MM.1S (cell line): ENCODE measurements at regions not wholly inside any gene's neighbourhood (a gene's known extent, or its start where the extent isn't known, plus 50 kb on each side); places are given as distances from the start of the nearest gene placed in this dataset.

Source experiments
- DNase-seq: peaks from one replicate; pipeline ENCODE4 v3.0.0-alpha.2; 2015
- H2AFZ ChIP-seq: fragments of 300-600 bp; sonication (generic); 2 replicates; pipeline ENCODE4 v1.6.0; 2016; ENCODE audit warnings: antibody characterized with exemption, low read length
- H3F3A ChIP-seq: fragments of 300-600 bp; sonication (generic); 2 replicates; pipeline ENCODE4 v1.6.1; 2016; ENCODE audit warnings: mild to moderate bottlenecking, antibody characterized with exemption, low read length, moderate library complexity, mixed read lengths; ENCODE audit not compliant: insufficient read depth
- H3K27ac ChIP-seq: fragments of 300-600 bp; sonication (generic); 2 replicates; pipeline ENCODE4 v1.5.1; 2016; ENCODE audit warnings: mild to moderate bottlenecking, low read length
- H3K27me3 ChIP-seq: fragments of 300-600 bp; sonication (generic); replicated peaks from 2 replicates; pipeline ENCODE4 v1.6.0; 2016; ENCODE audit warnings: low read length; ENCODE audit not compliant: insufficient read depth
- H3K36me3 ChIP-seq: fragments of 300-600 bp; sonication (generic); replicated peaks from 2 replicates; pipeline ENCODE4 v1.6.1; 2016; ENCODE audit warnings: mild to moderate bottlenecking, low read length, mixed read lengths; ENCODE audit not compliant: insufficient read depth
- H3K4me1 ChIP-seq: fragments of 300-600 bp; sonication (generic); 2 replicates; pipeline ENCODE4 v1.6.1; 2016; ENCODE audit warnings: low read length, mixed read lengths
- H3K4me2 ChIP-seq: fragments of 300-600 bp; sonication (generic); 2 replicates; pipeline ENCODE4 v1.6.0; 2016; ENCODE audit warnings: low read depth, low read length
- H3K4me3 ChIP-seq: fragments of 300-600 bp; sonication (generic); 2 replicates; pipeline ENCODE4 v1.5.1; 2016; ENCODE audit warnings: low read length, mixed read lengths
- H3K79me2 ChIP-seq: fragments of 300-600 bp; sonication (generic); 2 replicates; pipeline ENCODE4 v1.6.1; 2016; ENCODE audit warnings: mixed run types, low read length, mixed read lengths
- H3K9ac ChIP-seq: fragments of 300-600 bp; sonication (generic); 2 replicates; pipeline ENCODE4 v1.6.1; 2016; ENCODE audit warnings: low read length, mixed read lengths
- H3K9me2 ChIP-seq: fragments of 300-600 bp; sonication (generic); replicated peaks from 2 replicates; pipeline ENCODE4 v1.6.1; 2016; ENCODE audit warnings: mild to moderate bottlenecking, low read length, mixed read lengths; ENCODE audit not compliant: insufficient read depth
- H3K9me3 ChIP-seq: fragments of 300-600 bp; sonication (generic); replicated peaks from 2 replicates; pipeline ENCODE4 v1.6.1; 2016; ENCODE audit warnings: mild to moderate bottlenecking, low read length, mixed read lengths; ENCODE audit not compliant: insufficient read depth
- H4K20me1 ChIP-seq: fragments of 300-600 bp; sonication (generic); 2 replicates; pipeline ENCODE4 v1.6.1; 2016; ENCODE audit warnings: mild to moderate bottlenecking, low read length, moderate library complexity, mixed read lengths; ENCODE audit not compliant: insufficient read depth
- CTCF ChIP-seq: fragments of 300-600 bp; sonication (generic); IDR thresholded peaks from 2 replicates; pipeline ENCODE4 v1.5.1; 2016; ENCODE audit warnings: antibody characterized with exemption, low read length, mixed read lengths
- EZH2 ChIP-seq: fragments of 300-600 bp; sonication (generic); optimal IDR thresholded peaks from 2 replicates; pipeline ENCODE3; 2017; ENCODE audit warnings: low read depth, mild to moderate bottlenecking, antibody characterized with exemption, low read length, mixed read lengths
- EZH2phosphoT487 ChIP-seq: fragments of 300-600 bp; sonication (generic); IDR thresholded peaks from 2 replicates; pipeline ENCODE4 v1.6.1; 2018; ENCODE audit warnings: antibody characterized with exemption, low read length

DNA sequence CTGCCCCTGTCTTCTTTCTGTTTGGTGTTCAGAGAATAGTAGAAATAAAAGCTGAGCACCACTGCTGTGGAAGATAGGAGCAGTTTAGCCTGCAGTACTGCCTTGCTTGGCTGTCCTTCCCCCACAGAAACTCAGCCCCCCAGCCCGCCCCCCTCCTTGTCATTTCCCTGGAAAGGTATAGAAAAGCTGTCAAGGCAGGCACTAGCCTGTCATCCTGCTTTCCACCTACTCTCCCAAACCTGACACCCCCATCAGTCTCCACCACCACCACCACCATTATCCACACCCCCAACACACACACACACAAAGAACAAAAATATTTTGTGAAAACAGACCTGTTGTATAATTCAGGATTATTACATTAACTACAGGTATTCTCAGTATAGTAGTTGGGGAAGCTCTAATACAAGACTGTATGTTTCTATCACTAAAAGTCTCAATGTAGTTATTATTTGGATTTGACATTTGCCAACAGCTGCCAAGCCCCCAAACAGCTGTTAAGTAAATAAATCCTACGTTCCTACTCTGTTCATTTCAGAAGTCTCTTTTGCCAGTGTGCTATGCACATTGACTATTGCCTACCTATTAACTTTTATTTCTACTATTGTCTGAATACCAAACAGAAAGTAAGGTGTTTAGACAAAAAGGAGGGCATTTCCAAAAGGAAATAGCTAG, 128.8 kb downstream of the CYB561 start:
- Histone ChIP-seq H3K9me3 (no peaks in the 10 kb centered on the region), H4K20me1 (no peaks in the 10 kb centered on the region), H3K4me1 (no peaks in the 10 kb centered on the region), H3K27me3 (no peaks in the 10 kb centered on the region), H3K4me3 (no peak overlapping the region), H3K9me2 (no peaks in the 10 kb centered on the region), H3K27ac (no peak overlapping the region), H3F3A (no peaks in the 10 kb centered on the region), H3K79me2 (no peaks in the 10 kb centered on the region), H3K9ac (no peak overlapping the region), H3K4me2 (no peak overlapping the region), H2AFZ (no peak overlapping the region), H3K36me3 (no peaks in the 10 kb centered on the region)
- no peak for DNase-seq
- no peak for TF ChIP-seq EZH2phosphoT487
- no peak for TF ChIP-seq CTCF
- TF ChIP-seq EZH2: no peak

DNA sequence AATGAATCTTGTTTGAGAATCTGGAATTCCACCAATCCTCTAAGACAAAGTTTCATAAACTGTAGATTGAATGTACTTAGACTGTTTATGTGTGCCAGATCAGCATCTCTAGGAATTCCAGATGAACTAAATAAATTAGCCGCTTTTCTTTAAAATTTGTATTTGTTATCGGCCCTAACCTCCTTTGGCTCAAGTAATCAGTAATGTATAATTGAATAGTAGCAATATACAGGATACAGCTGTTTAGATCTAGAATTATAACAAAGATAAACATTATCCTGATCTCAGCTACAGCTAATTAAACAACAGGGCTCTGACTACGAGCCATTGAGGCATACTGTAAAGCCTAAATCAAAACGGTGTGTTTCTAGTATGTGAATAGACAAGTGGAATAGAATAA, 120.3 kb downstream of the CYB561 start:
- Histone ChIP-seq H2AFZ (no peak overlapping the region), H3K9ac (no peak overlapping the region), H3F3A (no peaks in the 10 kb centered on the region), H3K9me2 (no peaks in the 10 kb centered on the region), H3K9me3 (no peaks in the 10 kb centered on the region), H3K4me3 (no peak overlapping the region), H3K4me1 (no peaks in the 10 kb centered on the region), H4K20me1 (no peaks in the 10 kb centered on the region), H3K27ac (no peak overlapping the region), H3K36me3 (no peaks in the 10 kb centered on the region), H3K4me2 (no peak overlapping the region), H3K79me2 (no peaks in the 10 kb centered on the region), H3K27me3 (no peaks in the 10 kb centered on the region)
- no peak for DNase-seq
- TF ChIP-seq EZH2phosphoT487 (no peak), EZH2 (no peak), CTCF (no peak)

GRCh38 chr17:63329876-63330275, 116.2 kb downstream of the CYB561 start:
- Histone ChIP-seq H3K27me3 (no peaks in the 10 kb centered on the region), H3K9me2 (no peaks in the 10 kb centered on the region), H2AFZ (no peak overlapping the region), H3K9ac (no peak overlapping the region), H3K9me3 (no peaks in the 10 kb centered on the region), H3K4me3 (no peak overlapping the region), H3K4me2 (no peak overlapping the region), H3K79me2 (no peaks in the 10 kb centered on the region), H3F3A (no peaks in the 10 kb centered on the region), H3K36me3 (no peaks in the 10 kb centered on the region), H4K20me1 (no peaks in the 10 kb centered on the region), H3K4me1 (no peaks in the 10 kb centered on the region), H3K27ac (no peak overlapping the region)
- no peak for TF ChIP-seq CTCF
- no peak for TF ChIP-seq EZH2
- no peak for TF ChIP-seq EZH2phosphoT487
- no peak for DNase-seq
